Common myeloid progenitor, CD34-positive (primary cell): ENCODE measurements at regions not wholly inside any gene's neighbourhood (a gene's known extent, or its start where the extent isn't known, plus 50 kb on each side); places are given as distances from the start of the nearest gene placed in this dataset.

Experiments
- CTCF ChIA-PET: fragments of 350-600 bp; sonication (Branson Sonifier 250); formaldehyde crosslinking; loops from one replicate; lab custom pipeline; 2021; ENCODE audit warnings: antibody characterized with exemption; lab: Charles Lee
- POLR2A ChIA-PET: fragments of 350-600 bp; sonication (Branson Sonifier 250); formaldehyde crosslinking; loops from one replicate; lab custom pipeline; 2021; ENCODE audit warnings: antibody characterized with exemption; lab: Charles Lee
- DNase-seq, 3 donors: peaks; one replicate each; pipeline versions ENCODE4 v3.0.0 to v3.0.0-alpha.2; 2013
- H3K27ac ChIP-seq, 2 experiments: 1 replicate in 1 of 2; 2 replicates in 1 of 2; pipeline ENCODE4 v1.7.0; 2013; ENCODE audit warnings: inconsistent platforms in 2 of 2, low read length in 2 of 2, mild to moderate bottlenecking in 2 of 2, low read depth in 1 of 2, moderate library complexity in 1 of 2; ENCODE audit not compliant: severe bottlenecking in 2 of 2, insufficient read depth in 1 of 2, poor library complexity in 1 of 2
- H3K27me3 ChIP-seq, 5 experiments: replicated peaks in 2 of 5; 1 replicate in 3 of 5; 2 replicates in 2 of 5; pipeline versions ENCODE4 v1.6.1 to v1.7.0; 2013; ENCODE audit warnings: low read length in 4 of 5, mild to moderate bottlenecking in 2 of 5, moderate library complexity in 2 of 5, inconsistent platforms in 1 of 5; ENCODE audit not compliant: insufficient read depth in 5 of 5, control insufficient read depth in 4 of 5
- H3K36me3 ChIP-seq, 4 experiments: 1 replicate in 2 of 4; 2 replicates in 2 of 4; pipeline versions ENCODE4 v1.6.1 to v1.7.0; 2013; ENCODE audit warnings: low read length in 3 of 4, control low read depth in 1 of 4, mild to moderate bottlenecking in 1 of 4; ENCODE audit not compliant: control insufficient read depth in 4 of 4, insufficient read depth in 4 of 4
- H3K4me1 ChIP-seq, 4 experiments: 1 replicate in 3 of 4; 2 replicates in 1 of 4; pipeline versions ENCODE4 v1.6.1 to v1.7.1; 2013; ENCODE audit warnings: low read length in 3 of 4, mild to moderate bottlenecking in 3 of 4, control low read depth in 1 of 4, inconsistent platforms in 1 of 4, moderate library complexity in 1 of 4; ENCODE audit not compliant: control insufficient read depth in 4 of 4, insufficient read depth in 4 of 4; ENCODE audit errors: control extremely low read depth in 1 of 4
- H3K4me3 ChIP-seq, 7 experiments: 1 replicate in 4 of 7; 2 replicates in 3 of 7; pipeline versions ENCODE4 v1.5.1 to v1.7.0; 2013; ENCODE audit warnings: mild to moderate bottlenecking in 7 of 7, low read length in 6 of 7, moderate library complexity in 6 of 7, inconsistent platforms in 2 of 7, low read depth in 2 of 7, control low read depth in 1 of 7; ENCODE audit not compliant: insufficient read depth in 4 of 7, control insufficient read depth in 1 of 7; ENCODE audit errors: extremely low read depth in 1 of 7
- H3K9me3 ChIP-seq, 5 experiments: 1 replicate in 4 of 5; 2 replicates in 1 of 5; pipeline versions ENCODE4 v1.6.1 to v1.7.1; 2013; ENCODE audit warnings: low read length in 4 of 5, mild to moderate bottlenecking in 2 of 5, inconsistent platforms in 1 of 5, low read depth in 1 of 5, moderate library complexity in 1 of 5; ENCODE audit not compliant: control insufficient read depth in 4 of 5, insufficient read depth in 2 of 5; ENCODE audit errors: control extremely low read depth in 1 of 5
- WGBS: methylation state at CpG from one replicate; pipeline ENCODE4 v1.1.5; 2013; ENCODE audit not compliant: insufficient coverage; 5-methylcytosine and 5-hydroxymethylcytosine counted together

- no peak overlapping the region for H3K4me3 ChIP-seq
- DNase-seq = no peak
- H3K27me3 ChIP-seq = no peaks in the 10 kb centered on the region
- WGBS = 97% methylated on average over 3 of the region's 4 CpGs
- H3K27ac ChIP-seq = no peak overlapping the region
- ChIA-PET POLR2A (no interaction called here), CTCF (interaction anchor here (0.8 kb wide), 1 partner anchor 12 kb away, joined by 3 read pairs; no protein-coding TSS in a partner anchor)
- H3K4me1 ChIP-seq = no peaks in the 10 kb centered on the region
- no peaks in the 10 kb centered on the region for H3K36me3 ChIP-seq
- H3K9me3 ChIP-seq = peaks cover 0 to 4% (median 0%) of the 10 kb centered on the region in 5 experiments
Observed at GRCh38 chr2:58508006-58508405, 266.9 kb upstream of the FANCL start.

DNA sequence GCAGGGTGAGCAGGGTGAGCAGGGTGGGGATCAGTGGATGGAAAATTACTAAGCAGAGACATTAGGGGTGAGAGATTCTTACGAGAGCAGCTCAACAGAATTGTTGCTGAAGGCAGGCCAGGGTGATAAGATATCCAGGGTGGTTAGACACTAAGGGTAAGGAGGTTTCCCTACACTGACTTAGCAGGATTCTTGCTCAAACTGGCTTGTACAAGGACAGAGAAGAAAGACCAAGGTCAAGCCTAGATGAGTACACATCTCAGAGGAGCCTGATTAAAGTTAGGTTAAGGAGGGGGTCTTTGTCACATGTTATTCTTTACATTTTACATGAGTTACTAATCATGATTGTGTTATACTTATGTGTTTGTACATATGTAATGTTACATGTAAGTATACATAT, 262.8 kb upstream of the FANCL start:
- ChIA-PET CTCF (no interaction called here), POLR2A (no interaction called here)
- H3K27me3 ChIP-seq = no peaks in the 10 kb centered on the region
- H3K36me3 ChIP-seq = no peaks in the 10 kb centered on the region
- WGBS = 100% methylated on average over 1 of the region's 1 CpG
- H3K9me3 ChIP-seq = peaks cover 0 to 4% (median 0%) of the 10 kb centered on the region in 5 experiments
- H3K4me3 ChIP-seq = no peak overlapping the region
- no peak for DNase-seq
- no peaks in the 10 kb centered on the region for H3K4me1 ChIP-seq
- H3K27ac ChIP-seq = no peak overlapping the region

DNA sequence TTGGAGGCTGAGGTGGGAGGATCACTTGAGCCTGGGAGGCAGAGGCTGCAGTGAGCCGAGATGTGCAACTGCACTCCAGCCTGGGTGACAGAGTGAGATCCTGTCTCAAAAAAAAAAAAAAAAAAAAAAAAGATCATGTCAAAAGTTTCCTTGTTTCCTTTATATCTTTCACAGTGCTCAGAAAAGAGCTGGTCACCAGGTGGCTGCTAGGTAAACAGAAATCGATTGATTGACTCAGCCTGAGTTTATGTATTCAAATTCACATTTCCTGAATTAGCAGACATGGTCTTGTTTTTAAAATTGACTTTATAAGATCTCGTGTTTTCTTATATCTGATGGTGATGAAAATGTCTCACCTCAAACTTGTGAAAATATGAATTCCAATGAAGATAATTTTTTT, 261.8 kb upstream of the FANCL start:
- H3K4me3 ChIP-seq = no peak overlapping the region
- H3K4me1 ChIP-seq = no peaks in the 10 kb centered on the region
- no peak for DNase-seq
- no peak overlapping the region for H3K27ac ChIP-seq
- ChIA-PET POLR2A (no interaction called here), CTCF (no interaction called here)
- no CpG with 5 or more reads among the region's 3 CpGs for WGBS
- H3K27me3 ChIP-seq = no peaks in the 10 kb centered on the region
- no peaks in the 10 kb centered on the region for H3K36me3 ChIP-seq
- peaks cover 0 to 4% (median 0%) of the 10 kb centered on the region in 5 experiments for H3K9me3 ChIP-seq

DNA sequence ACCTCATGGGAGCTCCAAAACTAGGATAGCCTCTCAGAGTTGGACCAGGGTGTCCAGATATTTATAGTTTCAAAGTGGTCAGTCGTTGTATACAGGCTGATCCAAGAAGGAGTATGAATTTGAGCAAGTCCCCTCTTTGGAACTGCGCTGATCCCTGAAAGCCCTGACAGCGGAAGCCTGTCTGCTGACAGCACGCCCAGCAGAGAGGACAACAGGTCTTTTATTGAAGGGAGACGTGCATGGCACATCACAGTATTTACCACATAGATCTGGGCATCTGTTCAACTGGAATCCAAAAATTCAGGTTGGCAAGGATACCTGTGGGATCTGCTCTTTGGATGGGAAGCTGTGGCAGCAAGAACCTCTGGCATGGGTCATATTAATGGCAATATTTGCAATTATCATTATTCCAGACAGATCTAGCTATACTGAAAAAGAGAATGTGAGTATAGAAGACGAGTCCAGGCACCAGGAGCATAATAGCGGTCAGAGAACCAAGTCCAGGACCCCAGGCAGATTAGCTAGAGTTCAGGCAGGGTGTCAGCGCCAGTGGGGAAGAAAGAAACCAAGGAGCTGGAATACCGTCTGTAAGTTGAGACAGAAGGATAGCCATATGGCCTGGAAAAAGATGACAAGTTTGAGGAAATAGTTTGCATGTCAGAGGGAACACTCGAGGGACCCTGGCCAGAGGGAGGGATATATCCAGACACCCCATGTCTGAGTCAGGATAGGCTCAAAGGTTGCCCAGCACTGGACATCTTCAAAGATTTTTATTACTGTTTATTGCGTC, 260.4 kb upstream of the FANCL start:
- ChIA-PET CTCF (no interaction called here), POLR2A (no interaction called here)
- 97% methylated on average over 9 of the region's 11 CpGs for WGBS
- Histone ChIP-seq H3K27ac (no peak overlapping the region), H3K4me1 (no peaks in the 10 kb centered on the region), H3K9me3 (peaks cover 0 to 2% (median 0%) of the 10 kb centered on the region in 5 experiments), H3K27me3 (no peaks in the 10 kb centered on the region), H3K36me3 (no peaks in the 10 kb centered on the region), H3K4me3 (no peak overlapping the region)
- no peak for DNase-seq

- Histone ChIP-seq H3K9me3 (no peaks in the 10 kb centered on the region), H3K4me3 (no peak overlapping the region), H3K27ac (no peak overlapping the region), H3K27me3 (no peaks in the 10 kb centered on the region), H3K36me3 (no peaks in the 10 kb centered on the region), H3K4me1 (no peaks in the 10 kb centered on the region)
- ChIA-PET POLR2A (no interaction called here), CTCF (no interaction called here)
- no peak for DNase-seq
- WGBS = 100% methylated on average over 2 of the region's 3 CpGs
Observed at GRCh38 chr2:58497168-58497567, 256.0 kb upstream of the FANCL start.

DNA sequence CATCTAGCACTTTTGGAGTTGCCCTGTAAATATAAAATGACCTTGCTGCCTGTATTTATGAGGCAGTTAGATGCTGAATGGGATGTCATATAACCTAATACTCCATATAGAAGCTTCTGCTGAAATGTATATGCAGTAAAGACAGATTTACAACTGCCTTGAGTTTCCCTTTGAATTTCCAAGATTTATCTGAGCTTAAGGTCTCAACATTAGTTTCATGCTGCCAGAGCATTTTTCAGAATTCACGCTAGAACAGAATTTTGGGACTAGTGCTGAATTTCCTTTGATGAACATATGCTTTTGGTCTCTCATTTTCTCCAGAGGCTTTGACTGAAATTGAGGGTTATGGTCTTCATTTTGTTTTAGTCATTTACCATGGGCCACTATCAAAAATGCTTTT, 254.7 kb upstream of the FANCL start:
- H3K4me3 ChIP-seq = no peak overlapping the region
- H3K36me3 ChIP-seq = no peaks in the 10 kb centered on the region
- no peaks in the 10 kb centered on the region for H3K4me1 ChIP-seq
- WGBS = 86% methylated on average over 1 of the region's 1 CpG
- DNase-seq = no peak
- ChIA-PET CTCF (interaction anchor here (0.6 kb wide), 1 partner anchor 13 kb away, joined by 3 read pairs; no protein-coding TSS in a partner anchor), POLR2A (no interaction called here)
- H3K27me3 ChIP-seq = no peaks in the 10 kb centered on the region
- no peaks in the 10 kb centered on the region for H3K9me3 ChIP-seq
- H3K27ac ChIP-seq = no peak overlapping the region

GRCh38 chr2:58494071-58494501, 253.0 kb upstream of the FANCL start:
- ChIA-PET CTCF (no interaction called here), POLR2A (no interaction called here)
- Histone ChIP-seq H3K4me3 (no peak overlapping the region), H3K9me3 (peaks cover 0 to 3% (median 0%) of the 10 kb centered on the region in 5 experiments), H3K27ac (no peak overlapping the region), H3K27me3 (no peaks in the 10 kb centered on the region), H3K36me3 (no peaks in the 10 kb centered on the region), H3K4me1 (no peaks in the 10 kb centered on the region)
- no peak for DNase-seq
- 98% methylated on average over 9 of the region's 10 CpGs for WGBS
